Islet of Langerhans (tissue), 1 donor: ENCODE measurements at regions not wholly inside any gene's neighbourhood (a gene's known extent, or its start where the extent isn't known, plus 50 kb on each side); places are given as distances from the start of the nearest gene placed in this dataset.

ENCODE experiments used
- FAIRE-seq: peaks from one replicate; lab custom pipeline; 2011; peaks lifted over from hg19 to GRCh38; lab: Jason Lieb, UNC

DNA sequence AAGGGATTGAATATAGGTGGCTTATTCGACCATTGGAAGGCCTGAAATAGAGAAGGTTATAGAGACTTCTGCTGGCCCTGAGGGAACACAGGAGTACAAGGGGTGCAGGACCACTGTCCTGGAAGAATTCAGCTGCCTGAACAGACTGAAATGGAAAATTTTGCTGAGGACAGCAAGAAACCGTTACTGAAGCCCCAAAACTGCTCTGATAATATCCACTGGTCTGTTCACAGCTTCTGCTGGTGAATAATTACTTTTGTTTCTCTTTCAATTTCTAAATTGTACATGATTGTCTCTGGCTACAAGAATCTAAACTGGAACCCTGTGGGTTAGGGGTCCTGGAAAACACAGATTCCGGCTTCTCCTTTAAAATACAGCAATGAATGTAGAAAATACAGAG is 218.5 kb upstream of the CDH12 start:
- no peak for FAIRE-seq

DNA sequence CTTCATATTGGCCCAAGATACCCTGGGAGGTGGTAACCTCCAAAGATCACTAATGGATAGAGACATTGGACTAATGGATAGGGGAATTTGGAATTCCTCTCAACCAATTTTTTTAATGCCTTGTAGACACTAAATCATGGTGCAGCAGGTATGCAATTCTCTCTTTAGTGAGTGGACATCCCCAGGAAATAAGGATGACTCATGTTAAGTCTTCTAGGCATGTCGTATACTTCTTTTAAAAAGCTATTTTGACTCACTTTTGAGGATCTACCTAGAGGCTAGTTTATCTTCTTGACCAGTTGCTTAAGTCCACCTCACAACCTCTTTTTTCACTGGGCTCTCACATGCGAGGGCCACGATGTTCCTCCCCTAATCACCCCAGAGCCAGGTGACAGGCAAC is 211.6 kb upstream of the CDH12 start:
- no peak for FAIRE-seq

DNA sequence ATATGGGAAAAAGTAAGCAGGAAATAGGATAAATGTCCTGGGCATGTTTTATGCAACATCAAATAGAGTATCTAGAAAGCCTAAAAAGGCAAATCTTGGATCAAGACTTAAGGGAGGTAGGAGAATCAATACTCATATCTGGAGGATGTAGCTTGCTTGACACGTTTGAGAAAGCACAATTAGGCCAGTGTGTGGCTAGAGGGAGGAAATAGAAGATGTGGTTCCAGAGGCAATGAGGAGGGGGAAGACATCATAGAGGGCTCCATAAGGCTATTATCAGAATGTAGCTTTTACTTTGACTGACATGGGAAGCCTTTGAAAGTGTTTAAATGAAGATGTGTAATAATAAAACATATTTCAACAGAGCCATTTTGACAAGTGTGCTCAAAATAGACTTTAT is 200.7 kb upstream of the CDH12 start:
- FAIRE-seq = no peak

DNA sequence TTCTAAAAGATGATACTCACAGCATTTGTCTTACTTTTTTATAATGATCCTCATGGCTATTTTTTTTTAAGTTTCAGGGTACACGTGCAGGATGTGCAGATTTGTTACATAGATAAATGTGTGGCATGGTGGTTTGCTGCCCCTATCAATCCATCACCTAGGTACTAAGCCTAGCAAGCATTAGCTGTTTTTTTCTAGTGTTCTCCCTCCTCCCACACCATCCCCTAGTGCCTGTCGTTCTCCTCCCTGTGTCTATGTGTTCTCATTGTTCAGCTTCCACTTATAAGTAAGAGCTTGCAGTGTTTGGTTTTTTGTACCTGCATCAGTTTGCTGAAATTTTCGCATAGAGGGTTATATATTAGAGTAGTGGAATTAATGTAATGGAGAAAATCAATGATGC is 189.1 kb upstream of the CDH12 start:
- FAIRE-seq = no peak

DNA sequence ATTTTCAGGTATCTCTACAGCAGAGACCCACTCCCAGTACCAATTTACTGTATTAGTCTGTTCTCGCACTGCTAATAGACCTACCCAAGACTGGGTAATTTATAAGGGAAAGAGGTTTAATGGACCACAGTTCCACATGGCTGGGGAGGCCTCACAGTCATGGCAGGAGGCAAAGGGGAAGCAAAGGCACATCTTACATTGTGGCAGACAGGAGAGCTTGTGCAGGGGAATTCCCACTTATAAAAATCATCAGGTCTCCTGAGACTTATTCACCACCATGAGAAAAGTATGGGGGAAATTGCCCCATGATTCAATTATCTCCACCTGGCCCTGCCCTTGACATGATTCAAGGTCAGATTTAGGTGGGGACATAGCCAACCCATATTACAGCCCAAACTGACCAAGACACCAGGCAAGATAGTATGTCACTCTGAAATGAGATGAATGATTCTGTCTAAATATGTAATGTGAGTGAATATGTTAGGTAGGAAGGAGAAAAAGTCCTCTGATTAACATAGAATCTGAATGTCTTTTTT is 182.5 kb upstream of the CDH12 start:
- no peak for FAIRE-seq

DNA sequence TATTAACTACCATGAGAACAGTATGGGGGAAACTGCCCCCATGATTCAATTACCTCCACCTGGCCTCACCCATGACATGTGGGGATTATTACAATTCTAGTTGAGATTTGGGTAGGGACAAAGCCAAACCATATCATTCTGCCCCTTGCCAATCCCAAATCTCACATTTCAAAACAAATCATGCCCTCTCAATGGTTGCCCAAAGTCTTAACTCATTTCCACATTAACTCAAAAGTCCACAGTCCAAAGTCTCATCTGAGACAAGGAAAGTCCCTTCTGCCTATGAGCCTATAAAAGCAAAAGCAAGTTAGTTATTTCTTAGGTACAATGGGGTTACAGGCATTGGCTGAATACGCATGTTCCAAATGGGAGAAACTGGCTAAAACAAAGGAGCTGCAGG is 180.7 kb upstream of the CDH12 start:
- FAIRE-seq = no peak

DNA sequence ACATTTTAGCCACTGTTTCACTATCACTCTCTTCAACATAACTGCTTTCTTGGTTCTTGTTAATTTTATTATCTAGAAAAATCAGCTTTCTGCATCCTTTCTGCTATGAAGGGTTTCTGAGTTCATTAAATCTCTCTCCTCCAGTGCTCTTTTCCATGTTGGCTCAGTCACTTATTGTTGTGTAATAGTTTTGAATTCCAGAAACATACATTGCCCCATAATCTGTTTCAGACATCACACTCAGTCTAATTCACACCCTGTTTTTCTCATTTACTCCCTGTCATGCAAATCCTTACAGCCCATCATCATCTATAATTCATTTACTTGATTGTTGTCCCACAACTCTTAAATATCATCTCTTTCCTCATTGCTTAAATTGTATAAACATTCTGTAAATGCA is 176.1 kb upstream of the CDH12 start:
- no peak for FAIRE-seq

DNA sequence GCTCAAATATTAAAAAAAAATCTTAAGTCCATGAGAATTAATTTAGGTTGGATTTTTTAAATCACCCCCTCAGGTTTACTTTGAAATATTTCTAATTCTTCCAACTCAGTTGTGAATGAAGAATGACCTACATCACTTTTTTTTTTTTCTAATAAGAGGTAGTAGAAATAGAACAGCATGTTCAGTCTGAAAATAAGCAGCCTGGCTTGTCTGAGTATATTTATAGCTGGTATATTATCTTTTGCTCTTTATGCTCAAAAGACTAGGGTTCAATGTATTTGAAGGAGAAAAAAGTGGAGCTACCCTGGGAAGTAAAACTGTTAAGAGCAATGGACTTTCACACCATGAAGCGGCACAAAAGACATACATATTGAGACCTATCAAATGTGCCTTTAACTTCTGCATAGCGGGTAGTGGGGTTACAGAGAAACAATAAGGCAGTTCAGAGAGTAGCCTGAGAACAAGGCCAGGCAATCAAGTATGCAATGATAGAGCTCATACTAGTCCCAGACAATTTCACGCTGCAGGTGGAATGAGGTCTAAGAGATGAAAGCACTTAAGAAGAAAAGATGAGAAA is 175.4 kb upstream of the CDH12 start:
- FAIRE-seq = no peak

DNA sequence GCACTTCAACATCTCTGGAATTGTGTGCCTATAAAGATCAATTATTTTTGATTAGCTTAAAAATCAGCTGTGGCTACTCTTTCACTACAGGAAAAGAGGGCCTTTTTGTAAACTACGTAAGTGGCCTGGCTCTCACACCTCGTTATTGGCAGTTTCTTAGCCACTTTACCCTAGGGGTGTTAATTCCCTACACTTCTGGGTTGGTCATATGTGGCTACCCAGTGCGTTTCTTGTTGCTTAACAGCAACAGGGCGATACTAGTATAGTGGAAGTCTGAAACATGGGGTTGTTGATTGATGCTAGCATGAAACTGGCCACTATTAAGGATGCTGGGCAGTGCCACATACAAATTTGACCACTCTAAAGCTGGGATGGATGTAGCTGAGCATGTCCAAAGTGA is 174.7 kb upstream of the CDH12 start:
- FAIRE-seq = no peak

DNA sequence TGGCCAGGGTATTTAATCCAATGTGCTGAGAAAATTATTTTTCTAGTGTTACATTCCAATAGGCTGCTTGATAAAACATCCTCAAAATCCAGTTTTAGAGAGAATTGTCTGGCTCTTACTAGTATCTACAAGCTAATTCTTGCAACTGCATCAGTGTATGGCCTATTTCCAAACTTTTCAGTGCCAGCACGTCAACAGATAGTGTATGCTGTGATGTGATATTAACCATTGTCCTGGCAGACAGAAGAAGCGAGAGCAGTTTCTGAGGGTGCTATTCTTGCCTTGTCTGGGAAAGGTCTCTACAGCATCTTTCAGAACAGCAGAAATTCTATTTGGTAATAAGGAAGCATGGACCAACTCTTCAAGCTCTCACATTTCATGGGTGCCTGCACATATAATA is 174.2 kb upstream of the CDH12 start:
- no peak for FAIRE-seq

DNA sequence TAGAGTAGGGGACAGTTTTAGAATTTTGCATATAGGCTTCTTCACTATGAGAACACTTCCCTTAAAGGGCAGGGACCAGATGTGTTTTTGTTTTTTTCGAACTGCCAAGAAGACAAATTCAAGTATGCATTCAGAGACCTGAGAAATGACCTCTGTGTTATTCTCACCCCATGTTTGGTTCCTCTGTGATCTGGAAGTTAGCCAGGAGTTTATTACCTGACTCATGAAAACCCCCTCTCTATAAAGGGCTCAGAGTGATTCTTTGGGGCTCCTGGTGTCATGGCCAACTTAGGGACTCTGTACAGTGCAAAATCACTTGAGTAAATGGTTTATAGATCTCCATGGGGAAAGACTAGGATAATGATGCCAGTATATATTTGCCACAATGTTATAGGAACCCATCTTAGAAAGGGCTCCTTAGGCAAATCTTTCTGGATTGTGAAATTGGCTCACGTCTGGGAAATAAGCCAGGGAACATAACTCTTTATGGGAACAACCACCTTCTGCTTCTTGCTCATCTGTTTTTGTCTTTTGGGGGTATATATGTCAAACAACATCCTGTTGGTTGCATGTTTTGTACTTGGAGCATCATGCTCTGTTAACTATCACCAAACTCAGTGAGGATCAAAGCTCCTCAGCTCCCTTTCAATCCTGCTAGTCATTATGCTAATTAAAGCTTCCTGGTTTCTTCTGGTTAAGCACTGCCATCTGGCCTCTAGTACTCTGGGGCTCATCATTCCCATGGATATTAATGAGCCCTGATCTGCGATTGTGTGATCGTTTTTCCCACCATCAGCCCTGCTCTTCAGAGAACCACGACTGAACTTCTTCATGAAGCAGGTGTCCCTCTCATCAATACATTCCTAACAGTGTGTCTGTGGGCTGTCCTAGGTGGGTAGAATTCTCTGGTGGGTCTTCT is 173.4 kb upstream of the CDH12 start:
- no peak for FAIRE-seq

DNA sequence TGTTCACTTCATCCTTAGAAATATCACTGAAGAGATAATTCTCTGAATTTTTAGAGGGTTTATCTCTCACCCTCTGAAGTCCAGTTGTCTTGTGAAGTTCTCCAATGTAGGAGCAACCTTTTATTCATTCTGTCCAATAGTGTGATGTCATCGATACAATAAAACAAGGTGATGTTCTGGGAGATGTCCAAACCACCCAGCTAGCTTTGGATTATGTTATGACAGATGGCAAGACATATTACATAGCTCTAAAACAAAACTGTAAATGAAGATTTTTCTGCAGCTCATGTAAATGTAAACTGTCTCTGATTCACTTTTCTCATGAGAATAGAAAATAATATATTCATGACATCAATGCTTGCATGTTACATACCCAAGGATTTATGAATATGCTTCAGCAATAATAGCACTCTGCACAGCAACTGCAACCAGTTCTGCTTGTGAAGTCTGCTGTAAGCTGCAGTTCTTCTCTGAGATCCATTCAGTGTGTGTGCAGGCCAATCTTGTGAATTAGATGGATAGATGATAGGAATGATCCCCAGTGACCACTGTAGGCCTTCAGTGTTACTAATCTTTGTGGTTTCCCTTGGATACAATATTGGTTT is 172.6 kb upstream of the CDH12 start:
- FAIRE-seq = no peak

DNA sequence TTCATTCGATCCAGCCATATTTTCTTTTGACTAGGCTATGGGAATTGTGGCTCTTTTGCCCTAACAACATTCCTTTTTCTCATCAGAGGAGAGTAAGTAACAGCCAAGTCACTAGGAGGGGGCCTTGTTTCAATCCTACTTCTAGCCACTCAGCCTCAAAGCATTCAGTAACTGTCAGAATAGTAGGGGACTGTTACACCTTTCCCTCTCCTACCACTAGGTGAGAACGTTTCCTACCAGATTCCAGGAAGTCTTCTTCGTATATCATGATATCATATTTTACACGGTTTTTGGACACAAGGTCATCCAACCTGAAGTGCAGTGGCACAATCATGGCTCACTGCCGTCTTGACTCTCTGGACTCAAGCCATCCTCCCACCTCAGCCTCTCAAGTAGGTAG is 171.3 kb upstream of the CDH12 start:
- FAIRE-seq = no peak

DNA sequence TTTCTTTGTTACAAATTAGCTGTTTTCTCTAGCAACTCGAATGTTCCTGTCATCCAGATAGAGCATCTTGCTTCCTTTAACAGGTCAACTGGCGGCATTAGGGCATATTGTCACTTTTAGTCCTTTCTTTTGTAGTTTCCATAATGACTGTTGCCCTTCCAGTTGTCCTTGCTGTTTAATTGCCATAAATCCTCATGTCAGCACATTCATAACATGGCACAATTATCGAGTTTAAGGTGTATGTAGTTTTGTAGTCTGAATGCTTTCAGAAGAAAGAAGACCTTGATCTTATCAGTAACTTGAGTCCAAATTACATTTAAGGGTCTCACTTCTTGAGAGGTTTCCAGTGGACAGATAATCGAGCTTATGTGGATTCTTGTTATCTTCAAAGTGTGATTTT is 161.7 kb upstream of the CDH12 start:
- no peak for FAIRE-seq

DNA sequence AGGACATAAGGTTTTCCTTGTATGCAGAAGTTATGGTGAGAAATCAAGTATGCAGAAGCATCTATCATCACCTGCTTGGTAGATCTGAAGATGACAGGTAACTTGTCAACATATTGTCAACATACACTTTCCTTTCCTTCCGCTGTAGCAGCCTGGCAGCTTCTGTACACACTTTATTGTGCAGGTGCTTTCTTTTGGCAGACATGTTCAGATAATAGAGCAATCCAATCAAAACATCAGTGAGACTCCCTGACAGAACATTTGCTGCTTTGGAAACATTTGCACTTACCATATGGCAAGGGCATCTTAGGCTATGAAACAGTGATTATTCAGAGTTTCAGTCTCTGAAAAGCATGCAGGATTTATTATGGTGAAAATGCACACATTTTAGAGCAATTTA is 161.1 kb upstream of the CDH12 start:
- no peak for FAIRE-seq

DNA sequence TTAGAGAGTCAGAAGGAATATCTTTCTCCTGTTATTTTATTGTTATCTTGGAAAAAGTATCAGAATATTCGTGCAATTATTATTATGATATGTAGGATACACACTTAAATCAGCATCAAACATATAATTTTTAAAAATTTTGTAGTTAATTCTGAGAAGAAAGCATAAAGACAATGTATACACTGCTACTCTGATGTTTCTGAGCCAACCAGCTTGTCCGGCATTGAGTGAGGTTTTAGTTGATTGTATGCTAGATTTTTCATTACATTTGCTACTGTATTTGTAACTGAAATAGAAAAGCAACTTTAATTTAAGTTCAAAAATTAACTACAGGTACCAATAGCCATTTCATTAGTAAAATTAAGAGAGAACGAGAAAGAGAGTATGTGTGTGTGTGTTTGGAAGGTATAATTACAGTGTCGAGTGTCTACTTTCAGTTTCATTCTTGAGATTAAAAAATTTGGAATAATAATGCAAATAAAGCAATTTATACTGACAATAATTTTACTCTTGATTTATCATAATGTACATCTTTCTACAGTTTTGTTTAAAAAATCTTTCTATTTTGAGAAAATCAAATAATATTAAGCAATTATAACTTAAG is 160.4 kb upstream of the CDH12 start:
- no peak for FAIRE-seq

DNA sequence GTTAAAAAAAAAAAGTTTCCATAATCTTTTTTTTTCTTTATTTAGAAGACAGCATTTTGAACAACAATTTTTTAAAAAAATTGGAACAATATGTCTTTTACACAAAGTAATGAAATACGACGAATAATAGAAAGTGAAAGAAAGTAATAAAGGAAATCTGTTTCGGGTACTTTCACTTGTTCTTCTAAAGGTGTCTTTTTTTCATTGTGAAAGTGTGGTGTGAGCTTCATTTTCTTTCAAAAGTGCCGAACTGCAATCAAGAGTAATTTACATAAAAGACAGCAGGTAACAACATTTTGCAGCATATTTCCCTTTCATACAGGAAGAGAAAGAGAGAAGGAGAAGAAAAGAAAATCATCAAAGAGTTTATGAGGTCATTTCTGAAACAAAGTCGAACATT is 159.7 kb upstream of the CDH12 start:
- FAIRE-seq = no peak

DNA sequence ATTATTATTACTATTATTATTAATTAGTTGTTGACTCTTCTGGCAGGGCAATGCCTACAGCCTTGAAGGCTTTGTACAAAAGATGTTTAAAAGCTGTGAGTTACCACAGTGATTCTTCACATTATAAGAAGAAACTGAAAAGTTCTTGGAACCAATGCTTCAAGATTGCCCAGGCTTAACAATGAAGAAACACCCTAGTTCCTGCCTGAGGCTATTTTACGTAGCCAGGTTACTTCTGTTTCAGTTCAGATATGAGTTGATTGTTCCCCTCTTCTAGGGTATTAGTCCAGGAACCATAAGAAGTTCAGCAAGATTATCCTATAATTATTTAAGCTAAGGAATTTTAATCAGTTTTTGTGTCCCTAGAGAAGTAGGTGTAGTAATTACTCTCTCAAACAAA is 154.6 kb upstream of the CDH12 start:
- FAIRE-seq = no peak

DNA sequence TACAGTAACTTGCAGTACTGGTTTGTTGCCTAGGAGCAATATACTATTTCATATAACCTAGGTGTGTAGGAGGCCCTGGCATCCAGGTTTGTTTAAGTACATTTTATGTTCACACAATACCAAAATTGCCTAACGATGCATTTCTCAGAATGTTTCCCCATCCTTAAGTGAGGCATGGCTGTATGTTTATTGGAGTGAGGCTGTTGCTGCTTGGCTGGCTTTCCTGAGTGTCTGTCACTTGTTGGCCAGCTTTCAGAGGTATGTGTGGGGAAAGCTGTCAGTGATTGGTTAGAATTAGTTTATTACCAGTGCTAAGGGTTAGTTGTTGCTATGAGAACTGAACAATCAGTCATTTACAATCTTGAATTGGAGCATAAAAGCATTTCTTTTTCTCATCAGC is 154.1 kb upstream of the CDH12 start:
- FAIRE-seq = no peak

DNA sequence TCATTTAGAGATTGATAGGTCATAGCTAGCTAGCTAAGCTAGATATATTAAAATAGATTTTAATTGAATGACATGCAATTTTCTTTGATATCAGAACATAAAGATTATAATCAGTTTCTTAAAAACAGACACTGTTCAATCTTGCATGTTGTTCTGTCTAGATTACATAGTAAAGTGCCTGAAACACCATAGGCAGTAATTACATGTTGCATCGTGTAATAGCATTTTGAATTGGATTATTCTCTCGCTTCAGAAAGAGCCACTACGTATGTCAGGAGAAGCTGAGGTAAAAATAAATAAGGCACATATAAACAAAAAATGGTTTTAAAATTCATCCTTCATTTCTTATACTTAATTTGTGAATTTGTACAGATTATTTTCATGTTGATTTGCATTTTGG is 148.0 kb upstream of the CDH12 start:
- FAIRE-seq = no peak

DNA sequence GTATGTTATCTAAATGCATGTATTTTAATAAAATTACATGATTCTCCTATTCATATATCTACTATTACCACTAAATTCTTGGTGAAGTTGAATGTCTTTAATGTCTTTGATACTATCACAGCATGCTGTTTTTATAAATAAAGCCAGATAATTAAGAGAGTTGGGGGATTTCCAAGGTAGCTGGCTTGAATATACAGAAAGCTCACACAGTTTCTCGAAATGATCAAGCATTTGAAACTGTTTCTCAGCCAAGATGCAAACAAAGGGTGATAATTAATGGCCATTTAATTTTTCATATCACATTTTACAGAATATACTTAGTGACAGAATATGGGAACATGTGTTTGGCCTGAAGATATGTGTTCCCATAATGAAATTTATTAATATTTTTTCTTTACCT is 145.6 kb upstream of the CDH12 start:
- no peak for FAIRE-seq

DNA sequence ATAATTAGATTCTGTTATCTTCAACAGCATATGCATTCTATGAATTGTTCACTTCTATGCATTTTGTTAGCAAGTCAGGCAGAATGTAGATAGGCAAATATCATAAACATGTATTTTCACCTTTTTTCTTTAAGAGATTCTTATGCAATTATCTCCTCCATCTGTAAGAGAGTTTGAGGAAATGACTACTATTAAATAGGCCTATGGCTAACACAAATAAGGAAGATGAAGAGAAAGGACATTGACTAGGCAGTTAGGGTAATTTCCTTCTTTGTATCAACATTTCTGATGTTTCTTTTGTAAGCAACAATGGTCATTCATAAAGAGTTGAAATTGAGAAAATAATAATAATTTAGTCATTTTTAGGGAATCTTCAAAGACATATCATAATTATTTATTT is 145.2 kb upstream of the CDH12 start:
- no peak for FAIRE-seq

DNA sequence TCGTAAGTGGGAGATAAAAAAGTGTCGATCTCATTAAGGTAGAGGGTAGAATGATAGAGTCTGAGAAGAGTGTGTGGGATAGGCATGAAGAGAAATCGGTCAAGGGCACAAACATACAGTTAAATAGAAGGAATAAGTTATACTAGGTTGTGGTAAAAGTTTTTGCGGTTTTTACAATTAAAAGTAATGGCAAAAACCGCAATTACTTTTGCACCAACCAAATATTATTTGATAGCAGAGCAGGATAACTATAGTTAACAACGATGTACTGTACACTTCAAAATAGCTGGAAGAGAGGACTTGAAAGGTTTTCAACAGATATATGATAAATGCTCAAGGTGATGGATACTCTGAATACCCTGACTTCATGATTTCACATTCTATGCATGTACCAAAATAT is 135.8 kb upstream of the CDH12 start:
- no peak for FAIRE-seq
